Progenitor cell of endocrine pancreas (in vitro differentiated cells): ENCODE measurements at regions not wholly inside any gene's neighbourhood (a gene's known extent, or its start where the extent isn't known, plus 50 kb on each side); places are given as distances from the start of the nearest gene placed in this dataset.
A peak's percentile ranks its signal among the peaks of the same experiment; 100 is the strongest.

ENCODE experiments used
- DNase-seq: peaks from one replicate; pipeline ENCODE4 v3.0.0; 2021; ENCODE audit warnings: low spot score; ENCODE audit not compliant: unreplicated experiment
- H3K27ac Mint-ChIP-seq: 2 replicates; pipeline ENCODE4 v1.8.0; 2021; ENCODE audit warnings: mild to moderate bottlenecking, moderate library complexity, mixed read lengths
- H3K27me3 Mint-ChIP-seq: 2 replicates; pipeline ENCODE4 v1.8.0; 2021; ENCODE audit warnings: mixed read lengths
- H3K36me3 Mint-ChIP-seq: 2 replicates; pipeline ENCODE4 v1.8.0; 2022; ENCODE audit warnings: mixed read lengths; ENCODE audit not compliant: insufficient read depth
- H3K4me1 Mint-ChIP-seq: 2 replicates; pipeline ENCODE4 v1.8.0; 2021; ENCODE audit warnings: low read depth, mixed read lengths
- H3K4me3 Mint-ChIP-seq: 2 replicates; pipeline ENCODE4 v1.8.0; 2021; ENCODE audit warnings: low read depth, mild to moderate bottlenecking, moderate library complexity, mixed read lengths
- H3K9me3 Mint-ChIP-seq: 2 replicates; pipeline ENCODE4 v1.8.0; 2021; ENCODE audit warnings: low read depth, mixed read lengths
- TF ChIP-seq, protein P1 (sequence below): fragments of 200-600 bp; sonication (generic); IDR thresholded peaks from one replicate; pipeline ENCODE4 v1.5.0; 2021; ENCODE audit warnings: antibody characterized with exemption, mild to moderate bottlenecking; ENCODE audit not compliant: unreplicated experiment

GRCh38 chr19:28426110-28426729 is 786.7 kb downstream of the UQCRFS1 start:
- no peak for DNase-seq
- H3K4me1 Mint-ChIP-seq: peaks cover 44% of the 10 kb centered on the region

DNA sequence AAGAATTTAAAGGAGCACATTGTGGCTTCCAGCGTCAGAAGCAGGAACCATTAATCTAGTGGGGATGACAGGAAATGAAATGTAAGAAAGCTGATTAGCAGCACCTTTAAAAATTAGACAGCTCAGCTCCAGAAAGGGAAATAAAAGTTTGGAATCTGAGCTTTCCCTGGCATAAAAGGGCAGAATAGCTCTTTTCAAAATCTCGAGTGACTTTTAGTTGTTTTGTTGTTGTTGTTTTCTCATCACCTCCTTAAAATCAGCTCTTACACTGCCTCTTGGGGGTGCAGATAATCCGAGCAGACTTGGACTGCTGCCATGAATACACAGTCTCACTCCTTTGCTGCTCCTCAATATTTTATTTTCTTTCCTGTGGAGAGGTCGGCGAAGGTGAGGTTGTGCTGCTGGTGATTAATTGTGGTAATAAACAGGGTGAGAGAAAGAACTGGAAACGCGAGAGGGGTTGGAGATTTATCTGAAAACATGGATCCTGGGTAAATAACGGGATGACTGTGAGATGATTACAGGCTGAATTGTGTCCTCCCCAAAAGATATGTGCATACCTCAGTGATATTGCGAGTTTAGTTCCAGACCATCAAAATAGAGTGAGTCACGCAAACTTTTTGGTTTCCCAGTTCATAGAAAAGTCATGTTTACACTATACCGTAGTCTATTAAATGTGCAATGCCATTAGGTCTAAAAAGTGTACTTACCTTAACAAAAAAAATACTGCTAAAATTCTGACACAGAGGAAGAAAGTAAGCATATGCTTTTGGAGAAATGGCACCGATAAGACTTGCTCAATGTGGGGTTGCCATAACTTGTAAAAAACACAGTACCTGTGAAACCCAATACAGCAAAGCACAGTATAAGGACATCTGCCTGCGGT is 787.7 kb downstream of the UQCRFS1 start:
- H3K4me3 Mint-ChIP-seq: no peak overlapping the region
- H3K27me3 Mint-ChIP-seq: no peaks in the 10 kb centered on the region
- no peak for DNase-seq
- H3K36me3 Mint-ChIP-seq: no peaks in the 10 kb centered on the region
- H3K4me1 Mint-ChIP-seq: peaks cover 44% of the 10 kb centered on the region
- TF ChIP-seq, protein P1, sequence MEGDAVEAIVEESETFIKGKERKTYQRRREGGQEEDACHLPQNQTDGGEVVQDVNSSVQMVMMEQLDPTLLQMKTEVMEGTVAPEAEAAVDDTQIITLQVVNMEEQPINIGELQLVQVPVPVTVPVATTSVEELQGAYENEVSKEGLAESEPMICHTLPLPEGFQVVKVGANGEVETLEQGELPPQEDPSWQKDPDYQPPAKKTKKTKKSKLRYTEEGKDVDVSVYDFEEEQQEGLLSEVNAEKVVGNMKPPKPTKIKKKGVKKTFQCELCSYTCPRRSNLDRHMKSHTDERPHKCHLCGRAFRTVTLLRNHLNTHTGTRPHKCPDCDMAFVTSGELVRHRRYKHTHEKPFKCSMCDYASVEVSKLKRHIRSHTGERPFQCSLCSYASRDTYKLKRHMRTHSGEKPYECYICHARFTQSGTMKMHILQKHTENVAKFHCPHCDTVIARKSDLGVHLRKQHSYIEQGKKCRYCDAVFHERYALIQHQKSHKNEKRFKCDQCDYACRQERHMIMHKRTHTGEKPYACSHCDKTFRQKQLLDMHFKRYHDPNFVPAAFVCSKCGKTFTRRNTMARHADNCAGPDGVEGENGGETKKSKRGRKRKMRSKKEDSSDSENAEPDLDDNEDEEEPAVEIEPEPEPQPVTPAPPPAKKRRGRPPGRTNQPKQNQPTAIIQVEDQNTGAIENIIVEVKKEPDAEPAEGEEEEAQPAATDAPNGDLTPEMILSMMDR: no peak
- H3K27ac Mint-ChIP-seq: peak overlapping the region; percentile 57
- H3K9me3 Mint-ChIP-seq: peaks cover 6% of the 10 kb centered on the region

More at GRCh38 chr19:28426110-28426729, 786.7 kb downstream of the UQCRFS1 start:
- Mint-ChIP-seq H3K27me3 (no peaks in the 10 kb centered on the region), H3K4me3 (no peak overlapping the region), H3K36me3 (no peaks in the 10 kb centered on the region), H3K27ac (peak overlapping the region; percentile 61), H3K9me3 (peaks cover 6% of the 10 kb centered on the region)
- TF ChIP-seq, protein P1: no peak

GRCh38 chr19:28424662-28425045 is 788.3 kb downstream of the UQCRFS1 start:
- Mint-ChIP-seq H3K4me1 (peaks cover 44% of the 10 kb centered on the region), H3K27ac (peak overlapping the region; percentile 57), H3K27me3 (no peaks in the 10 kb centered on the region), H3K4me3 (no peak overlapping the region), H3K9me3 (peaks cover 6% of the 10 kb centered on the region), H3K36me3 (no peaks in the 10 kb centered on the region)
- TF ChIP-seq, protein P1: no peak
- no peak for DNase-seq

GRCh38 chr19:28424077-28424476 is 788.9 kb downstream of the UQCRFS1 start:
- peaks cover 44% of the 10 kb centered on the region for H3K4me1 Mint-ChIP-seq
- no peak for DNase-seq
- H3K27me3 Mint-ChIP-seq: no peaks in the 10 kb centered on the region
- no peaks in the 10 kb centered on the region for H3K36me3 Mint-ChIP-seq
- H3K27ac Mint-ChIP-seq: peak overlapping the region; percentile 3
- TF ChIP-seq, protein P1: no peak
- no peak overlapping the region for H3K4me3 Mint-ChIP-seq
- peaks cover 6% of the 10 kb centered on the region for H3K9me3 Mint-ChIP-seq

- Mint-ChIP-seq H3K4me3 (no peak overlapping the region), H3K27me3 (no peaks in the 10 kb centered on the region), H3K9me3 (peaks cover 6% of the 10 kb centered on the region), H3K27ac (no peak overlapping the region), H3K36me3 (no peaks in the 10 kb centered on the region), H3K4me1 (peaks cover 44% of the 10 kb centered on the region)
- TF ChIP-seq, protein P1: no peak
- DNase-seq: no peak
These were observed 789.9 kb downstream of the UQCRFS1 start for GRCh38 chr19:28422791-28423650.
